Activated CD8-positive, alpha-beta T cell treated with anti-CD3 and anti-CD28 coated beads for 36 hours (primary cell): ENCODE measurements at regions not wholly inside any gene's neighbourhood (a gene's known extent, or its start where the extent isn't known, plus 50 kb on each side); places are given as distances from the start of the nearest gene placed in this dataset.

Experiments
- ATAC-seq: fragments of 200-7000 bp; cut with Tn5 transposase; one replicate; pipeline ENCODE4 v1.10.0; 2021; ENCODE audit warnings: mild to moderate bottlenecking, moderate library complexity
- CTCF ChIA-PET: fragments of 350-600 bp; sonication (Branson Sonifier 250); formaldehyde crosslinking; loops from one replicate; lab custom pipeline; 2021; ENCODE audit warnings: antibody characterized with exemption; lab: Charles Lee
- POLR2A ChIA-PET: fragments of 350-600 bp; sonication (Branson Sonifier 250); formaldehyde crosslinking; loops from one replicate; lab custom pipeline; 2021; ENCODE audit warnings: antibody characterized with exemption; lab: Charles Lee
- DNase-seq: peaks from one replicate; pipeline ENCODE4 v3.0.0-alpha.2; 2020
- H3K27ac Mint-ChIP-seq: one replicate; pipeline ENCODE4 v1.8.0; 2021; ENCODE audit warnings: mild to moderate bottlenecking, mixed read lengths
- H3K27me3 Mint-ChIP-seq: one replicate; pipeline ENCODE4 v1.8.0; 2021; ENCODE audit warnings: mixed read lengths
- H3K36me3 Mint-ChIP-seq: one replicate; pipeline ENCODE4 v1.8.0; 2021; ENCODE audit warnings: low read depth, mixed read lengths
- H3K4me1 Mint-ChIP-seq: one replicate; pipeline ENCODE4 v1.8.0; 2021; ENCODE audit warnings: low read depth, mixed read lengths
- H3K4me3 Mint-ChIP-seq: one replicate; pipeline ENCODE4 v1.8.0; 2021; ENCODE audit warnings: mild to moderate bottlenecking, moderate library complexity, mixed read lengths
- H3K9me3 Mint-ChIP-seq: one replicate; pipeline ENCODE4 v1.8.0; 2021; ENCODE audit warnings: mixed read lengths
- CTCF ChIP-seq: fragments of 200-600 bp; IDR thresholded peaks from one replicate; pipeline ENCODE4 v1.8.0; 2022; ENCODE audit warnings: antibody characterized with exemption, mild to moderate bottlenecking
- intact Hi-C: fragments of 100-400 bp; cut with micrococcal nuclease; formaldehyde crosslinking; loops from one replicate; pipeline ENCODE4 v1.10.0; 2022

DNA sequence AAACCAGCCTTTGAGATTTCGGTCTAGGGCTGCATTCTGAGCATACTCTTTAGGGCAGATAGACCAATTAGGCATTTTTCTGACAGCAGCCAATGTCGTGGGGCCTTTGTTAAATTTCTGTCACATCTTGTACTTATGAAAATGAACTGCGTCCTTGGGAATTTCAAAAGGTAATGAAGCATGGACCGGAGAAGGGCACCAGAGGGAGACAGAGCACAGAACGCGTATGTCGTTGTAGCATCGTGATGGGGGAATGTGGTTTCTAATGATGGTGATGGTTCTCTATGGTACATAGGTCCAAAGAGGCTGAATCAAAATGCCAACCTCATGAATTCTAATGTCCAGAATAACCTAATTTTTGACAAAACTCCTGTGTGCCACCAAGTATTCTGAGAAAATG, 483.9 kb upstream of the CRIM1 start:
- H3K4me1 Mint-ChIP-seq = no peaks in the 10 kb centered on the region
- ATAC-seq = no peak
- no peak overlapping the region for H3K27ac Mint-ChIP-seq
- ChIA-PET POLR2A (no interaction called here), CTCF (no interaction called here)
- no peak overlapping the region for H3K4me3 Mint-ChIP-seq
- no peak for DNase-seq
- TF ChIP-seq CTCF = no peak
- intact Hi-C loops = no loop called here
- H3K27me3 Mint-ChIP-seq = peaks cover 6% of the 10 kb centered on the region
- H3K36me3 Mint-ChIP-seq = no peaks in the 10 kb centered on the region
- no peaks in the 10 kb centered on the region for H3K9me3 Mint-ChIP-seq

DNA sequence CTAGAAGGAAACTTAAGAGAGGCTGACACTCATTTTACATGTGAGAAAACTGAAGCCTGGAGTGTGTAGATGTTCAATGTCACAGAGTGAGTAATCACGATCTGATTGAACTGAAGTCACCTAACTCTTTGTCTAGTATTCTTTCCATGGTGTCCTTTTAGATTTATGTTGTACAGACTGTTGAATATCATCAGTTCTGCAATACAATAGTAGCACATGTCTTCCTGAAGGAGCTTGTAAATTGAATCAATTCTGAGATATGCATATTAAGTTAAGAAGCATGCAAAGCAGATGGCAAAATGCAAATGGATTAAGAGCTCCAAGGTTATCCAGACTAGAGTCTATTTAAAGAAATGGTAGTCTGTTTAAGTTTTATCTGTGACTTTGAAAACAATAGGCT, 484.9 kb upstream of the CRIM1 start:
- no peak for TF ChIP-seq CTCF
- no peak for DNase-seq
- no peaks in the 10 kb centered on the region for H3K4me1 Mint-ChIP-seq
- ATAC-seq = no peak
- peaks cover 6% of the 10 kb centered on the region for H3K27me3 Mint-ChIP-seq
- POLR2A ChIA-PET = no interaction called here
- no peak overlapping the region for H3K4me3 Mint-ChIP-seq
- CTCF ChIA-PET = interaction anchor here (0.6 kb wide), 1 partner anchor 89 kb away, joined by 3 read pairs; no protein-coding TSS in a partner anchor
- intact Hi-C loops = no loop called here
- H3K27ac Mint-ChIP-seq = no peak overlapping the region
- H3K36me3 Mint-ChIP-seq = no peaks in the 10 kb centered on the region
- no peaks in the 10 kb centered on the region for H3K9me3 Mint-ChIP-seq

GRCh38 chr2:35864141-35864540, 491.4 kb upstream of the CRIM1 start:
- intact Hi-C loops = no loop called here
- H3K4me1 Mint-ChIP-seq = no peaks in the 10 kb centered on the region
- no peak for ATAC-seq
- ChIA-PET POLR2A (no interaction called here), CTCF (no interaction called here)
- TF ChIP-seq CTCF = no peak
- no peak overlapping the region for H3K27ac Mint-ChIP-seq
- no peak overlapping the region for H3K4me3 Mint-ChIP-seq
- peaks cover 17% of the 10 kb centered on the region for H3K27me3 Mint-ChIP-seq
- no peaks in the 10 kb centered on the region for H3K36me3 Mint-ChIP-seq
- no peak for DNase-seq
- no peaks in the 10 kb centered on the region for H3K9me3 Mint-ChIP-seq

DNA sequence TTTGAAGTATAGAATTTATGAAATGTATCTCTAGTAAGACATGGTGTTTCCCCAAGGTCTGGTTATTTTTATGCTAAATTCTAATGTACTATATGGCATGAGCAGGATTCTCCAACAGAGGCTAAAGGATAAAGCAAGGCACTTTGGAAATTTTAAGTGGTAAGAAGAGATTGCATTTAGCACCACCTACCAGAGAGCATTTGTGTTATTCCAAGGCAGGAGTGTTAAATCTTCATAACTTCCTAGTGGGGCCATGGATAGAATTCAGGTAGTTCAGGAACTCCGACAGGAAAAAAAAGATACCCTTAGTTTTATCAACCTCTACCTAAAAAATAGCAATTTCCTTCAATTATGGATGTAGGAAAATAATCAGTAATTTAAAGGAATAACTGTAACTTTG, 497.4 kb upstream of the CRIM1 start:
- H3K36me3 Mint-ChIP-seq = no peaks in the 10 kb centered on the region
- DNase-seq (no peak), ATAC-seq (no peak)
- H3K27me3 Mint-ChIP-seq = peaks cover 15% of the 10 kb centered on the region
- ChIA-PET CTCF (no interaction called here), POLR2A (no interaction called here)
- intact Hi-C loops = no loop called here
- H3K9me3 Mint-ChIP-seq = no peaks in the 10 kb centered on the region
- no peaks in the 10 kb centered on the region for H3K4me1 Mint-ChIP-seq
- TF ChIP-seq CTCF = no peak
- H3K27ac Mint-ChIP-seq = no peak overlapping the region
- H3K4me3 Mint-ChIP-seq = no peak overlapping the region

GRCh38 chr2:35857498-35857897, 498.1 kb upstream of the CRIM1 start:
- Mint-ChIP-seq H3K27ac (no peak overlapping the region), H3K9me3 (no peaks in the 10 kb centered on the region), H3K4me3 (no peak overlapping the region), H3K36me3 (no peaks in the 10 kb centered on the region), H3K27me3 (peaks cover 12% of the 10 kb centered on the region), H3K4me1 (no peaks in the 10 kb centered on the region)
- no peak for ATAC-seq
- TF ChIP-seq CTCF = no peak
- no peak for DNase-seq
- ChIA-PET POLR2A (no interaction called here), CTCF (no interaction called here)
- intact Hi-C loops = no loop called here
